ENCODE measurements at regions not wholly inside any gene's neighbourhood (a gene's known extent, or its start where the extent isn't known, plus 50 kb on each side); places are given as distances from the start of the nearest gene placed in this dataset.
"Not testable (repeated sequence)": the region's sequence is repeated elsewhere in the genome, so short reads cannot be mapped to it uniquely, and the experiment has no call there.

DNA sequence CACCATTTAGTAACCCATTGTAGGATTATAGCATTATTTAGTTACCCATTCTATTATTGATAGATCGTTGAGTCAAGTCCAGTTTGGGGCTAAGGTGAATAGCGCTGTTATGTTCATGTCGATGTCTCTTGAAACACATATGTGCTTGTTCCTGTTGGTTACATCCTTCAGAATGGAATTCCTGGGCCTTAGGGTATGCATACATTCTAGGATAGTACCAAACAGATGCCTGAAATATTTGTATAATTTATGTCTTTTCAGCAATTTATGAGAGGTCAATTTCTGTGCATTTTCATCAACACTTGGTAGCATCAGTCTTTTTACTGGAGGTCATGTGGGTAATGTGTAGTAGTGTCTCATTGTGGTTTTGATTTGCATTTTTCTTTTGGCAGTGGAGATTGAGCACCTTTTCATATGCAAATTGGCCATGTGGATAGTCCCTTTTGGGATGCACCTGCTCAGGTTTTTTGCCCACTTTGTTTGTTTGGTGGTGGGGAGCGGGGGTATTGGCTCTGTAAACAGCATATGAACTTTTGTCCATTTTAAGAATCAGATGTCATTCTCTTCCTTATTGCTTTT, 104.2 kb downstream of the CDRT15L2 start:
- DNase-seq (ENCODE audit: low spot score): not testable (repeated sequence)

- not testable (repeated sequence) for DNase-seq (ENCODE audit: low spot score)
Observed at GRCh38 chr17:20684975-20685374, 105.5 kb downstream of the CDRT15L2 start.

DNA sequence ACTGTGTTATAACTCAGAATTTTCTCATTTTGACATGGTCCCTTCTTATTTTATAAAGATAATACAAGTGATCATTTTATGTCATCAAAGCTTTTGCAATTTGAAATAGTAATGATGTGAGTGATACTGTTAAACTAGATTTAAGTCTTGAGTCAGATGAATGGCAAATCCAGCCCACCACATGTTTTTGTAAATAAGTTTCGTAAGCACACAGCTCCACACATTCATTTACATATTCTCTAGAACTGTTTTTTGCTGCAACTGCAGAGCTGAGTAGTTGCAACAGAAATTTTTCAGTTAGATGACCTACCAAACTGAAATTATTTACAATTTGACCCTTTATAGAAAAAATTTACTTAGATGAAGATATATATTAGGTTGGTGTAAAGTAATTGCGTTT, 108.1 kb downstream of the CDRT15L2 start:
- not testable (repeated sequence) for DNase-seq (ENCODE audit: low spot score)

DNA sequence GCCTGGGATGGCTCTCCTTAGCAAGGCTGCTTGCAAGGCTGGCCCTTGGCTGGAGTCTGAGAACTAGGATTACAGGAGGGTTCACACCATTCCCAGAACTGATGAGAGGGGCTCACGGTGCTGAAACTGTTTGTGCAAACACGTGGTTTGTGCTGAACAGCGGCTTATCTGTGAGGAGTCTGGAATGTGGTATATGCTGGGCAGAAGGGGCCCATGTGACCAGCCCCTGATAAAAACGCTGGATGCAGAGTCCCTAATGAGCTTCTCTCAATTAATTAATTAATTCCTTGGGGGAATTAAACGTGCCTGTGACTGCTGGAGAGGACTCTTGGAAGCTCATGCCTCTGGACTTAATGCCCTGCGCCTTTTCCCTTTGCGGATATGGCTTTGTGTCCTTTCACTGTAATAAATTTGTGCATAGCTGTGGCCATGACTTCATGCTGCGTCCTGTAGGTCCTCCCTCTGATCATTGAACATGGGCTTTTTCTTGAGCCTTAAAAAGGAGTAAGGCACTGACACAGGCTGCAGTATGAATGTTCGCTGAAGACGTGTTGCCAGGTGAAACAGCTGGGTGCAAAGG, 109.7 kb downstream of the CDRT15L2 start:
- DNase-seq (ENCODE audit: low spot score): not testable (repeated sequence)

GRCh38 chr17:20692706-20693105, 113.2 kb downstream of the CDRT15L2 start:
- not testable (repeated sequence) for DNase-seq (ENCODE audit: low spot score)

- not testable (repeated sequence) for DNase-seq (ENCODE audit: low spot score)
Observed at GRCh38 chr17:20695871-20696270, 116.3 kb downstream of the CDRT15L2 start.

GRCh38 chr17:20698463-20699206, 119.1 kb downstream of the CDRT15L2 start:
- not testable (repeated sequence) for DNase-seq (ENCODE audit: low spot score)

DNA sequence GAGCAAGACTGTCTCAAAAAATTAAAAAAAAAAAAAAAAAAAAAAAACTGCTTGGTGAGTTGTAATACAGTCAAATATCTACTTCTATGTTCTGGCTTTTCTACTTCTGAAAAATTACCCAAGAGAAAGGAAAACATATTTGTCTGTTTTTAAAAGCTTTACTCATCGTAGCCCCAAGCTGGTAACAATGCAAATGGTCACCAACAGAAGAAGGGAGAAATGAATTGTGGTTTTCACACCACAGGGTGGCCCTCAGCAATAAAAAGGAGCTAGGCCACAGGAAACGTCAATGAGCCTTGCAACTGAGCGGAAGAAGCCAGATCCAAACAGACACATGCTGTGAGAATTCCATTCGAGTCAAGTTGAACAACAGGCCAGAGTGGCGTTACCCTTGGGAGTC, 121.0 kb downstream of the CDRT15L2 start:
- DNase-seq (ENCODE audit: low spot score): not testable (repeated sequence)

- DNase-seq (ENCODE audit: low spot score): not testable (repeated sequence)
Observed at GRCh38 chr17:20701366-20701765, 121.8 kb downstream of the CDRT15L2 start.

DNA sequence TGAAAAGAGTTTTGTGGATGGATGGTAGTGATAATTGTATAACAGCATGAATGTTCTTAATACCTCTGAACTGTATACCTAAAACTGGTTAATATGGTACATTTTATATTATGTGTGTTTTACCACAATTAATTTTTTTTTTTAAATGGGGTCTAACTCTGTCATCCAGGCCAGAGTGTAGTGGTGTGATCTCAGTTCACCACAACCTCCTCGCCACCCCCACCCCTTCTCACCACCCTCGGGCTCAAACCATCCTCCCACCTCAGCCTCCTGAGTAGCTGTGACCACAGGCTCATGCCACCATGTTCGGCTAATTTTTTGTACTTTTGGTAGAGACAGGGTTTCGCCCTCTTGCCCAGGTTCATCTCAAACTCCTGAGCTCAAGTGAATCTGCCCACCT, 123.2 kb downstream of the CDRT15L2 start:
- no peak for DNase-seq (ENCODE audit: low spot score)

DNA sequence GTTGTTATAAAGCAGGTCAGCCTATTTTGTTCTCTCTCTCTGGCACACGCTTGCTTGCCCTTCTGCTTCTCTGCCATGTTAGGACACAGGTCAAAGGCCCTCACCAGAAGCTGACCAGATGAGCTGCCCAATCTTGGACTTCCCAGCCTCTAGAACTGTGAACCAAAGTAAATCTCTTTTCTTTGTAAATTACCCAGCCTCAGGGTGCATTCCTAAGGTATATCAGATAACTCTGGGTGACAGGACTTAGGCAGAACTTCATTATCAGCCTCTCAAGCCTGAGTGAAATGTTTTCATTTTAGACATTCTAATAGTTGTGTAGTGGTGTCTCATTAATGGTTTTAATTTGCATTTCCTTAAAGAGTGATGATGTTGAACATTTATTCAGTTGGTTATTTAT, 124.3 kb downstream of the CDRT15L2 start:
- DNase-seq (ENCODE audit: low spot score): no peak

DNA sequence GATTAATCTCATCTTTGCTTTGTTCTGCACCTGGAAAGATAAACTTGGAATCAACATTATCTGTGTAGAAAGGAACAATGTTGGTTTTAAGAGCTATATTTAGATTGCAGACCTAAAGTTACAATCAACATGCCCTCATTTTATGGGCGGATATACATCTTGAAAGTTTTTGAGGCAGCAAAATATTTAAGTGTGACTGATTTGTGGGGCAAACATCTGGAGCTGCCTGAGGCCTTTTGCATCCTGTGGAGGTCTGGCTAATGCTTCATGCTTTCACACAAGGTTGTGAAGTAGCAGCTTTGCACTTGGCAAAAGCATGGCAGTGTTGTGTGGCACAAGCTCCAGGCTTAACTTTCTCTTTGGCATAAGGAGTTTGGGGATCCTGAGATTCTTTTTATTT, 125.7 kb downstream of the CDRT15L2 start:
- not testable (repeated sequence) for DNase-seq (ENCODE audit: low spot score)

DNA sequence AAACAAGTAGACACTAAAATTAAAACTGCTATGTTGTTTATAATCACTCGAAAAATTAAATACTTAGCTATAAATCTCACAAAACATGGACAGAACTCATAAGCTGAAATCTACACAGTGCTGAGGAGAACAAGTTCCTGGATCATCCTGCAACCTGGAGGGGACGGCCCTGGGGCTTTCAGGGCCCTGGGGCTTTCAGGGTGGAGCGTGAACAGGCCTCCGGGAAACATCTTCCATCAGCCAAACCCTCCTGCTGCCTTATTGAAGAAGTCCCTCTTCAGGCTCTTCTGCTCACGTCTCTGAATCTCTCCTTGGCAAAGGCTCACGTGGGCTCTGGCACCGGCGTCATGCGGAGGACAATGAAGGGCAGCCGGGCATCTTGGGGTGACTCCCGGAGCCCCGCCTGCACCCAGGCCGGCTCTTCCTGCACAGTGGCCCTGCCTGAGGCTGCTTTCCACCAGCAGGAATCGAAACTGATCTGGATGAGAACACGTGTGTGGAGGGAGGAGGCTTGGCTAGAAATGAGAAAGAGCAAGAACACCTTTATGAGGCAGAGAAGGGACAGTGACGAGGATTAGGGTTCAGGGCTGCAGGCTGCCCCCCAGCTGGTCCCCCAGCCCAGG, 127.3 kb downstream of the CDRT15L2 start:
- no peak for DNase-seq (ENCODE audit: low spot score)

DNA sequence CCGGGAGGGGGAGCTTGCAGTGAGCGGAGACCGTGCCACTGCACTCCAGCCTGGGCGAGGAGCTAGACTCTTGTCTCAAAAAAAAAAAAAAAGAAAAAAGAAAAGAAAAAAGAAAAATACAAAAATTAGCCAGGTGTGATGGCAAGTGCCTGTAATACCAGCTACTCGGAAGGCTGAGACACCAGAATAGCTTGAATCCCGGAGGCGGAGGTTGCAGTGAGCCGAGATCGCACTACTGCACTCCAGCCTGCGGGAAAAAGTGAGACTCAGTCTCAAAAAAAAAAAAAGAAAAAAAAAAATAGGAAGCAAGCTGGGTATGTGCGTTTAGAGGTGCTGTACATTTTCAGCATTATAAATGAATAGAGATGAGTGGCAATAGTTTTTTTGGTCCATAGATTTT, 129.3 kb downstream of the CDRT15L2 start:
- DNase-seq (ENCODE audit: low spot score): not testable (repeated sequence)

DNA sequence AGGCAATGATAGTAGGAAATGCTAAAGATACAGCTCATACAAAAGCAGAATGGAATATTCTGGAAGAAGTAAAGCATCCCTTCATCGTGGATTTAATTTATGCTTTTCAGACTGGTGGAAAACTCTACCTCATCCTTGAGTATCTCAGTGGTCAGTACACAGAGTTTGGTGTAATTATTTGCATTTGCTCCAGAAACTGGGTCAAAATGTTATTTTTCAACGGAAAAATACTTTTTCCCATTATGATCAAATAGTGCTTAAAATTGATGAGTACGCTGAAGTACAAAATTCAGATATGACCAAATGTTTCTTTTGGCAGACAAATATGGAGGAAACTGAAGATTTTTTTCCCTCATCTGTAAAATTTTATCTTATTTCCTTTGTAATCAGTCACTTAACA, 137.0 kb downstream of the CDRT15L2 start:
- not testable (repeated sequence) for DNase-seq (ENCODE audit: low spot score)

- no peak for DNase-seq (ENCODE audit: low spot score)
Observed at GRCh38 chr17:20721171-20721570, 141.6 kb downstream of the CDRT15L2 start.

DNA sequence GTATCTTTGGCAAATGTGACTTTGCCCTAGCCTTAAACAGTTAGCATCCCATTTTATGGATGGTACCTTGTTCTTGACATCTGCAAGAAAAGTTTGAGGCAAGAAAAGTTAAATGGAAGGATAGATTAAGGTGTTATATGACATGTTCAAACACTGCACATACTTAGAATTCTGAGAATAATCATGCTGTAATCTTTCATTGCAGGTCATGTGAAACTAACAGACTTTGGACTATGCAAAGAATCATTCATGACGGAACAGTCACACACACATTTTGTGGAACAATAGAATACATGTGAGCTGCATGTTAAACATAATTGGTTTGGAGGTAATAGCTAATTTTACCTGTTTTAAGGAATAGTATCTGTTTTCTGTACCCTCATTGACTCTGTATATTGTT, 144.9 kb downstream of the CDRT15L2 start:
- not testable (repeated sequence) for DNase-seq (ENCODE audit: low spot score)

DNA sequence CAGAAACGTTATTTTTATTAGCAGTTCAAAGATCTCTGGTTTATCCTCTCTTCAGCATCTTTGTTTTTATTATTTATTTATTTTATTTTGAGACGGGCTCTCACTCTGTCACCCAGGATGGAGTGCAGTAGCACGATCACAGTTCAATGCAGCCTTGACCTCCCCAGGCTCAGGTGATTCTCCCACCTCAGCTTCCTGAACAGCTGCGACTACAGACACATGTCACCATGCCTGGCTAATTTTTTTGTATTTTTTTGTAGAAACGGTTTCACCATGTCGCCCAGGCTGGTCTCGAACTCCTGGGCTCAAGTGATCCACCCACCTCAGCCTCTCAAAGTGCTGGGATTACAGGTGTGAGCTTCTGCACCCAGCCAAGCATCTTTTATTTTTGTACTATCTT, 147.7 kb downstream of the CDRT15L2 start:
- DNase-seq (ENCODE audit: low spot score): not testable (repeated sequence)

DNA sequence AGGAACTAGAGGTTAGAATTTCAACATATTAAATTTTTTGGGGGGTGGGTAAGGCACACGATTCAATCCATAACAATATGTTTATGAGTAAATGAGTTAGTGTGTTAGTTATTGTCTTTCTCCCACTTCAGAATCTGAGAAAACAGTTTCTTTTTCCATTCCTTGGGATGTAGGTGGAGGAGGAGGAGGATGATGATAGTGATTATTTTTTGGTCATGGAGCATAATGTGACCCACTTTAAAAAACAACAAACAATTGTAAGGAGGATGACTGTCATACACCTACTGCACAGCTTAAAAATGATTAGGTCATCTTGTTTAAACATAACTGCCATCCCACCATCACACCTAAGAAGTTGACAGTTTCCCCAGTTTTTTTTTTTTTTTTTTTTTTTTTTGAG, 148.7 kb downstream of the CDRT15L2 start:
- DNase-seq (ENCODE audit: low spot score): no peak

DNA sequence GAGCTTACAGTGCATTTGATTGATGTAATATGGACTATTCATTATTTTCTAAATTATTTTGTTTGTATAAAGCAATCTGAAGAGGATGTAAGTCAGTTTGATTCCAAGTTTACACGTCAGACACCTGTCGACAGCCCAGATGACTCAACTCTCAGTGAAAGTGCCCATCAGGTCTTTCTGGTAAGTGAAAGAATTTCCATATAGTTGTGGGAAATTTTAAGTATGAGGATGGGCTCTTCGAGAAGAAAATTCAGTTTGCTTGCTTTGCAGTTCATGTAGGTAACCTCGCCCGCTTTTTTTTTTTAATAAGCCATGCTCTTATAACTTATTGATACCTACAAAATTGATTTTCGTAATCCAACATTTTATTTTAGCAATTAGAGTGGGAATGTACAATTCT, 151.6 kb downstream of the CDRT15L2 start:
- DNase-seq (ENCODE audit: low spot score): not testable (repeated sequence)

DNA sequence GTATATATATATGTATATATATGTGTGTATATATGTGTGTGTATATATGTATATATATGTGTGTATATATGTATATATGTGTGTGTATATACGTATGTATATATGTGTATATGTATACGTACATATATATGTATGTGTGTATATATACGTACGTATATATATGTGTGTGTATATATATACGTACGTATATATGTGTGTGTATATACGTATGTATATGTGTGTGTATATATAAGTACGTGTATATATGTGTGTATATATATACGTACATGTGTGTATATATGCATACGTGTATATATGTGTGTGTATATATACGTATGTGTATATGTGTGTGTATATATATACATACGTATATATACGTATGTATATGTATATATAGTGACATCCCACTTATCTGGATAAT, 154.4 kb downstream of the CDRT15L2 start:
- no peak for DNase-seq (ENCODE audit: low spot score)

- DNase-seq (ENCODE audit: low spot score): no peak
Observed at GRCh38 chr17:20735796-20736195, 156.3 kb downstream of the CDRT15L2 start.

DNA sequence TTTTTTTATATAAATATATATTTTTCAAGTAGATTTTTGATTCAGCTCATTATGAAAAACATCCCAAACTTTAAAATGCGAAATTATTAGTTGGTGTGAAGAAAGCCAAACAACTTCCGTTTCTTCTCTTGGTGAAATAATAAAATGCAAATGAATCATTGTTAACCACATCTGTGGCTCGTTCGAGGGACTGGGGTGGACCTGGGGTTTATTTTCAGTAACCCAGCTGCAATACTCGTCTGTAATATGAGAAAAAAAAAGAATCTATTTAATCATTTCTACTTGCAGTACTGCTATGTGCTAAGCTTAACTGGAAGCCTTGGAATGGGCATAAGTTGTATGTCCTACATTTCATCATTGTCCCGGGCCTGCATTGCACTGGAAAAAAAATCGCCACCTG, 158.1 kb downstream of the CDRT15L2 start:
- DNase-seq (ENCODE audit: low spot score): not testable (repeated sequence)
